Erythroblast (primary cell): ENCODE measurements at regions not wholly inside any gene's neighbourhood (a gene's known extent, or its start where the extent isn't known, plus 50 kb on each side); places are given as distances from the start of the nearest gene placed in this dataset.

Source experiments
- GATA1 ChIP-seq: IDR thresholded peaks from 2 replicates; pipeline ENCODE4 v1.6.1; 2011; ENCODE audit warnings: low read depth, mild to moderate bottlenecking, control low read depth, low read length, moderate library complexity
- POLR2A ChIP-seq: IDR thresholded peaks from 2 replicates; pipeline ENCODE4 v1.6.1; 2011; ENCODE audit warnings: mild to moderate bottlenecking, low read length

DNA sequence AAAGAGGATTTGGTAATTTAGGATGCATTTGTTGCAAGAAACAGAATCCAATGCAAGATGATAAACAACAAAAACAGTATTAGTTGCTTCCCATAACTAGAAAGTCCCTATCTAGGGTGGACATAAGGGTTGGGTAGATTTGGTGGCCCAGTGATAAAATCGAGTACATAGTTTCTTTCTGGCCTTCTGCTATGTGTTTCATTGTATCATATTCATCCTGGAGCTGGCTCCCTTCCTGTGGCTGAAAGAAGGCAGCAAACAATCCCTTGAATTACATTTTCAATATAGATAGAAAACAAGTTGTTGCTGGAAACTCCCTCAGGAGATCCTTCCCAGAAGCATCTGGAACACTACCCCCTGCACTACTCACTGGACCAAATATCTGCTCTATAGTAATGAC is 135.1 kb downstream of the ID4 start:
- TF ChIP-seq POLR2A = no peak
- TF ChIP-seq GATA1 = no peak
